ENCODE measurements at regions not wholly inside any gene's neighbourhood (a gene's known extent, or its start where the extent isn't known, plus 50 kb on each side); places are given as distances from the start of the nearest gene placed in this dataset.

- TF ChIP-seq CTCF (IDR thresholded peaks at IDR 0.05; ENCODE audit: insufficient read depth, low read length) (no peak), POLR2AphosphoS5 (IDR thresholded peaks at IDR 0.05; ENCODE audit: low read depth) (no peak), SPI1 (IDR thresholded peaks at IDR 0.05; ENCODE audit: borderline replicate concordance, low read depth) (peak; percentile 7; the same call in 1 of the 2 replicates), REST (IDR thresholded peaks at IDR 0.05; ENCODE audit: insufficient replicate concordance, low read depth) (no peak)
Measured at GRCh38 chr3:192042116-192042515, 581.2 kb downstream of the PYDC2 start.
